ENCODE measurements at regions not wholly inside any gene's neighbourhood (a gene's known extent, or its start where the extent isn't known, plus 50 kb on each side); places are given as distances from the start of the nearest gene placed in this dataset.

DNA sequence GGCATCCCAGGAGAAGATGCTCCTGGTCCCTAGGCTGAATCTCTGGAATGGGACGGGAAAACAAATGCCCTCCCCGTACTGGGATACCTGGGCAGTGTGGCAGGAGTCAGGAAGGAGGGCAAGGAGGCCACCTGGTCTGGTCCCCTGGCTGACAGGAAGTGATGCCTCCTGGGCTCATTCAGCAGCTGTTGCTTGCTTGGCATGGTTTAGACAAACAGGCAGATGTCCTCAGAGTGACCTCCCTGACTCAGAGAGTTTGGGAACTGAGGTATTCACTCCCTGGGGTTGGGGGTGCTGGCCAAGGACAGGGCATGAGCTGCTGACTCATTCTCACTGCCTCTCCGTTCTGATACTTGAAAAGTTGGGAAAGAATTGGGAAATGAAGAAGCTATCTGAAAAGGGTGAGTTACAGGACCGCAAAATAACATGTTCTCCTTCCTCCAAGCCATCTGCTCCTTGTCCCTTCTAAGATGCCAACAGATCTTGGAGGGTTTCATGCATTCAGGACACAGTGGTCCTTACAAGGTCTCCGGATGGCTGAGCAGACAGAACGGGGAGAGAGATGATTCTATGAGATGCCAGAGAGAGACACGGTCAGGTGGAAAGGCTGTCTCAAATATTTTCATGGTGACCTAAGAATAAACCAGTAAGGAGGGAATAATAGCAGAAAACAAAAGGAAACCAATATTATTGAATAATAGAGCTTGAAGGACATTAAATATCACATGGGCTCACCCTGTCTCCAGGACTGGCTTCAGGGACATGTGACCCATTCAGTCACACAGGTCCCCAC is 534.5 kb downstream of the BNC2 start:
- Mint-ChIP-seq H3K36me3 (no peaks in the 10 kb centered on the region), H3K4me1 (peaks cover 0 to 1% (median 0%) of the 10 kb centered on the region in 4 donors), H3K27me3 (no peaks in the 10 kb centered on the region), H3K4me3 (no peak overlapping the region), H3K27ac (no peak overlapping the region), H3K9me3 (peaks cover 0 to 20% (median 7%) of the 10 kb centered on the region in 8 donors)
- CTCF ChIA-PET (ENCODE audit: partially characterized antibody), result interaction anchor here (1.1 kb wide), 1 partner anchor 8 kb away, joined by 3 read pairs; no protein-coding TSS in a partner anchor
- intact Hi-C loops (cut with micrococcal nuclease), result no loop called here
- H3K27me3 ChIP-seq (ENCODE audit: insufficient read depth, low read length), result no peaks in the 10 kb centered on the region
- POLR2A ChIA-PET (ENCODE audit: partially characterized antibody), result no interaction called here
- no peak for DNase-seq
- H3K4me3 ChIP-seq (ENCODE audit: low read length in 2 of 2), result no peak overlapping the region
- H3K4me1 ChIP-seq (ENCODE audit: insufficient read depth, low read length), result no peaks in the 10 kb centered on the region
- H3K27ac ChIP-seq (ENCODE audit: low read depth, low read length), result no peak overlapping the region
- no peaks in the 10 kb centered on the region for H3K36me3 ChIP-seq (ENCODE audit: insufficient read depth, low read length)
- H3K9me3 ChIP-seq (ENCODE audit: control insufficient read depth in 1 of 2, low read length in 2 of 2), result no peaks in the 10 kb centered on the region

DNA sequence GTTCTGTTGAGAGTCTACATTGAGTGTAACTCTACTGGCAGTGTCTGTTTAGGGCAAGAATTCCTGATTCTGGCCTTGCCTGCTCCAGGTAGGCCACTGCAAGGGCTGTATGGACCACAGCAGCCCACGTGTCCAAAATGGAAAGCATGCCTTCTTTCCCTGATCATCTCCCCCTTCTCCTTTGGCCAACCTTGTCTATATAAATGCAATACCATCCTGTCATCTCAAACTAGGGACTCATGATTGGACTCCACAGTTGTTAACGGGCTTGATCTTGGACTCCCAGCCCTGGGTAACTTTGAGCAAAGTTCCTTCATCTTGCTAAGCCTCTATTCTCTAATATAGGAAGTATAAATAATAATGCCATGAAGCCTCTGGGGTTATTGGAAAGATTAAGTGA is 533.6 kb downstream of the BNC2 start:
- intact Hi-C loops (cut with micrococcal nuclease), result no loop called here
- H3K9me3 ChIP-seq (ENCODE audit: control insufficient read depth in 1 of 2, low read length in 2 of 2), result no peaks in the 10 kb centered on the region
- CTCF ChIA-PET (ENCODE audit: partially characterized antibody), result interaction anchor here (1.1 kb wide), 1 partner anchor 9 kb away, joined by 3 read pairs; no protein-coding TSS in a partner anchor

GRCh38 chr9:16337322-16338029 is 533.0 kb downstream of the BNC2 start:
- Mint-ChIP-seq H3K9me3 (peaks cover 0 to 18% (median 6%) of the 10 kb centered on the region in 8 donors), H3K27me3 (no peaks in the 10 kb centered on the region), H3K4me1 (peaks cover 0 to 1% (median 0%) of the 10 kb centered on the region in 4 donors), H3K4me3 (no peak overlapping the region), H3K36me3 (no peaks in the 10 kb centered on the region), H3K27ac (no peak overlapping the region)
- no peaks in the 10 kb centered on the region for H3K4me1 ChIP-seq (ENCODE audit: insufficient read depth, low read length)
- no peak for DNase-seq
- no peaks in the 10 kb centered on the region for H3K36me3 ChIP-seq (ENCODE audit: insufficient read depth, low read length)
- ChIA-PET POLR2A (ENCODE audit: partially characterized antibody) (no interaction called here), CTCF (ENCODE audit: partially characterized antibody) (no interaction called here)
- no peaks in the 10 kb centered on the region for H3K27me3 ChIP-seq (ENCODE audit: insufficient read depth, low read length)
- intact Hi-C loops (cut with micrococcal nuclease), result no loop called here
- H3K27ac ChIP-seq (ENCODE audit: low read depth, low read length), result no peak overlapping the region
- no peak overlapping the region for H3K4me3 ChIP-seq (ENCODE audit: low read length in 2 of 2)
- no peaks in the 10 kb centered on the region for H3K9me3 ChIP-seq (ENCODE audit: control insufficient read depth in 1 of 2, low read length in 2 of 2)

More for the DNA sequence above, 533.6 kb downstream of the BNC2 start:
- Mint-ChIP-seq H3K36me3 (no peaks in the 10 kb centered on the region), H3K9me3 (peaks cover 0 to 20% (median 7%) of the 10 kb centered on the region in 8 donors), H3K27me3 (no peaks in the 10 kb centered on the region), H3K27ac (no peak overlapping the region), H3K4me1 (peaks cover 0 to 1% (median 0%) of the 10 kb centered on the region in 4 donors), H3K4me3 (no peak overlapping the region)
- Histone ChIP-seq H3K27me3 (ENCODE audit: insufficient read depth, low read length) (no peaks in the 10 kb centered on the region), H3K27ac (ENCODE audit: low read depth, low read length) (no peak overlapping the region), H3K4me3 (ENCODE audit: low read length in 2 of 2) (no peak overlapping the region), H3K36me3 (ENCODE audit: insufficient read depth, low read length) (no peaks in the 10 kb centered on the region), H3K4me1 (ENCODE audit: insufficient read depth, low read length) (no peaks in the 10 kb centered on the region)
- POLR2A ChIA-PET (ENCODE audit: partially characterized antibody), result no interaction called here
- DNase-seq, result no peak

GRCh38 chr9:16341177-16341576 is 529.3 kb downstream of the BNC2 start:
- Mint-ChIP-seq H3K9me3 (peaks cover 0 to 16% (median 3%) of the 10 kb centered on the region in 8 donors), H3K36me3 (no peaks in the 10 kb centered on the region), H3K27me3 (no peaks in the 10 kb centered on the region), H3K27ac (no peak overlapping the region), H3K4me1 (peaks cover 0 to 1% (median 0%) of the 10 kb centered on the region in 4 donors), H3K4me3 (no peak overlapping the region)
- no peak for DNase-seq
- Histone ChIP-seq H3K4me3 (ENCODE audit: low read length in 2 of 2) (no peak overlapping the region), H3K9me3 (ENCODE audit: control insufficient read depth in 1 of 2, low read length in 2 of 2) (no peaks in the 10 kb centered on the region), H3K36me3 (ENCODE audit: insufficient read depth, low read length) (no peaks in the 10 kb centered on the region), H3K27ac (ENCODE audit: low read depth, low read length) (no peak overlapping the region), H3K27me3 (ENCODE audit: insufficient read depth, low read length) (no peaks in the 10 kb centered on the region), H3K4me1 (ENCODE audit: insufficient read depth, low read length) (no peaks in the 10 kb centered on the region)
- POLR2A ChIA-PET (ENCODE audit: partially characterized antibody), result no interaction called here
- CTCF ChIA-PET (ENCODE audit: partially characterized antibody), result no interaction called here
- intact Hi-C loops (cut with micrococcal nuclease), result no loop called here

DNA sequence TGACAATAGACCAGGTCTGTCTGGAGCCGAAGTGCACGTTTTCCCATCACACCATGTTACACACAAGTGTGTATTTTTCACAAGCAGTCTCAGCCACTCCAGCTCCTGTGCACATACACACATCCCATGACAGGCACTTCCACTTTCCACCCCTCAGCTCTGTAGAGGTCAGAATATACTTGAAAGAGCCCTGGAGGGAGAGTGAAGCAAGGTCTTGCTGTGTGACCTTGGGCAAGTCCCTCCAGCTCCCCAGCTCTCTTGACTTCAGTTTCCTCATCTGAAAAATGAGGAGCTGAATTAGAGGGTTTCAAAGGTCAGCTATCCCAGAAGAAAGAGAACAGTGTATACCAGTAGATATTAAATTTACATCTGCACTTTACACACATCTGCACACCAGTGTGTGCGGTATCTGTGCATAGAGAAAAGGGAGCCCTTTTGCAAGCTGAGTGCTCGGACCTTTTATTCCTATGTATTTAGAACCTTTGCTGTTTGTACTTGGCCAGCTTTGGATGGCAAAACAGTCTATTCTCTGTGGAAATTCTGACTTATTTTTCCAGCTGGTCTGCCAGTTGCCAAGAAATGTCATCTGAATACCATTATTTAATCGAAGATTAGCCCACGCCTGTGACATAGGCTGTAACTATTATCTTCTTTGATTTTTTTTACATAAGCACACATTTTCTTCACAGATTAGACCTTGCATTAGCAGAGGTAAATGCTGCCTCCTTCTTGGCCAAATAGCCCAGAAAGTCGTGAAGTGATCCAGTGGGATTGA is 528.0 kb downstream of the BNC2 start:
- H3K36me3 ChIP-seq (ENCODE audit: insufficient read depth, low read length), result no peaks in the 10 kb centered on the region
- H3K27me3 ChIP-seq (ENCODE audit: insufficient read depth, low read length), result no peaks in the 10 kb centered on the region
- no peak overlapping the region for H3K4me3 ChIP-seq (ENCODE audit: low read length in 2 of 2)
- no peaks in the 10 kb centered on the region for H3K9me3 ChIP-seq (ENCODE audit: control insufficient read depth in 1 of 2, low read length in 2 of 2)
- H3K27ac Mint-ChIP-seq, result no peak overlapping the region
- H3K27me3 Mint-ChIP-seq, result no peaks in the 10 kb centered on the region
- no peak overlapping the region for H3K27ac ChIP-seq (ENCODE audit: low read depth, low read length)
- intact Hi-C loops (cut with micrococcal nuclease), result no loop called here
- peaks cover 0 to 1% (median 0%) of the 10 kb centered on the region in 4 donors for H3K4me1 Mint-ChIP-seq
- H3K4me3 Mint-ChIP-seq, result no peak overlapping the region
- H3K36me3 Mint-ChIP-seq, result no peaks in the 10 kb centered on the region
- POLR2A ChIA-PET (ENCODE audit: partially characterized antibody), result no interaction called here
- no peak for DNase-seq
- CTCF ChIA-PET (ENCODE audit: partially characterized antibody), result no interaction called here
- H3K4me1 ChIP-seq (ENCODE audit: insufficient read depth, low read length), result no peaks in the 10 kb centered on the region
- peaks cover 0 to 14% (median 4%) of the 10 kb centered on the region in 8 donors for H3K9me3 Mint-ChIP-seq

DNA sequence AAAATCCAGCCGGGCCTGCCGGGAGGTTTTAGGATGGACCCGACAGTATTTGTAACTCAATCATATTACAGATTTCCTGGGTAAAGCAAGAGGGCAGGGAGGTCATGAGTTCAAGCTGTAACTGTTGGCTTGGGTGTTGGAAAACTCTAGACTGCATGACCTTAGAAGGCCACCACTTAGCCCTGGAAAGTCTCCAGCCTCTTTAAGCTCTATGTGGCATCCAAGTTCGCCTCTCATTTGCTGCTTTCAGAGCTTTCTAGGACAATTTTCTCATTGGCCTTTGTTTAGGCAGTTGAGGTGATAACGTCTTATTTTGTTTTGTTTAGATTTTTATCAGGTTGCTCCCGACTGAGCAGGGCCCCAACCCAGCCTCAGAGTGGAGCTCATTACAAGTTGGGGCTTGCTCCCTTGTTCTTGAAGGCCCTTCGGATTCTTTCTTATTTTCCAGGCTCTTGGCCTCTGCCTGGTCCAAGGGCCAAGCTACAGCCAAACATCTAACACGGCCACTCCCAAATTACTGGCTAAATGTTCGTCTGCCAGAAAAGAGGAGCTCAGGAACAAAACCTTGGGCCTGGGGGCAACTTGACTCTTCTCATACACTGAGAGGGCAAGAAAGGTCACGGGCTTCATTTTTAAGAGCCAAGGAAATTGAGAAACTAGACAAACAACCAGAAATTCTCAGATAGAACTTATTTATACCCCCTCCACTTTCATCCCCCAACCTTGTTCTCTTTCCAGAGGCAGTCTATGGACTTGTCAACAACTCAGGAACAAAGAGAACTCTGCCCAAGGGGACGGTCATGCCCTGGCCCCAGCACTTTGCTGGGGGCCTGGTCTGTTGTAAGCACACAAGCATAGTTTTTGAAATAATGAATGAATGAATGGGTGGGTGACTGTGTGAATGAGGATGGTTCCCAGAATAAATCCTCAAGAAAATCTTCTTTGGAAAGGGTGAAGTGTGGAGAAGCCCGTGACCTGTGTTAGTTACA is 526.9 kb downstream of the BNC2 start:
- Histone ChIP-seq H3K27me3 (ENCODE audit: insufficient read depth, low read length) (no peaks in the 10 kb centered on the region), H3K4me3 (ENCODE audit: low read length in 2 of 2) (no peak overlapping the region), H3K36me3 (ENCODE audit: insufficient read depth, low read length) (no peaks in the 10 kb centered on the region), H3K4me1 (ENCODE audit: insufficient read depth, low read length) (no peaks in the 10 kb centered on the region), H3K9me3 (ENCODE audit: control insufficient read depth in 1 of 2, low read length in 2 of 2) (no peaks in the 10 kb centered on the region), H3K27ac (ENCODE audit: low read depth, low read length) (no peak overlapping the region)
- H3K36me3 Mint-ChIP-seq, result no peaks in the 10 kb centered on the region
- ChIA-PET CTCF (ENCODE audit: partially characterized antibody) (no interaction called here), POLR2A (ENCODE audit: partially characterized antibody) (no interaction called here)
- H3K4me1 Mint-ChIP-seq, result peaks cover 0 to 1% (median 0%) of the 10 kb centered on the region in 4 donors
- no peak overlapping the region for H3K4me3 Mint-ChIP-seq
- intact Hi-C loops (cut with micrococcal nuclease), result no loop called here
- DNase-seq, result no peak
- H3K9me3 Mint-ChIP-seq, result peaks cover 0 to 11% (median 5%) of the 10 kb centered on the region in 8 donors
- no peaks in the 10 kb centered on the region for H3K27me3 Mint-ChIP-seq
- H3K27ac Mint-ChIP-seq, result no peak overlapping the region
